ENCODE measurements at regions not wholly inside any gene's neighbourhood (a gene's known extent, or its start where the extent isn't known, plus 50 kb on each side); places are given as distances from the start of the nearest gene placed in this dataset.

DNA sequence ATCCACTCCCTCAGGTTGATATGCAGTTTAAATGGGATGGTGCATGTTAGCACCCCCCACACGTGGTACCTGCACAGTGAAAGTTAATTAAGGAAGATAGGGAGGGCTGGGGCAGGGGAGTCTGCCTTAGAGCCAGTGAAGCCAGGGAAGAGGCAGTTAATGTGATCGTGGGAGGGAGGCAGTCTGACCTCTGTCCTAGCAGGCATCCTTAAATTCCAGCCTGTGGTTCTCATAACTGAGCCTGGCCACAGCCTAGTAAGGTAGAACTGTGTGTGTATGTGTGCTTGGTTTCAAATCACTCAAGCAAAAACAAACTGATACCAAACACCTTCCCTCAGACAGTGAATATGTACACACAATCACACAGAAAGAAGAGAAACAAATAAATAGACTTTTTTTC lies 319.1 kb upstream of the TLE3 start:
- TF ChIP-seq, protein P1, sequence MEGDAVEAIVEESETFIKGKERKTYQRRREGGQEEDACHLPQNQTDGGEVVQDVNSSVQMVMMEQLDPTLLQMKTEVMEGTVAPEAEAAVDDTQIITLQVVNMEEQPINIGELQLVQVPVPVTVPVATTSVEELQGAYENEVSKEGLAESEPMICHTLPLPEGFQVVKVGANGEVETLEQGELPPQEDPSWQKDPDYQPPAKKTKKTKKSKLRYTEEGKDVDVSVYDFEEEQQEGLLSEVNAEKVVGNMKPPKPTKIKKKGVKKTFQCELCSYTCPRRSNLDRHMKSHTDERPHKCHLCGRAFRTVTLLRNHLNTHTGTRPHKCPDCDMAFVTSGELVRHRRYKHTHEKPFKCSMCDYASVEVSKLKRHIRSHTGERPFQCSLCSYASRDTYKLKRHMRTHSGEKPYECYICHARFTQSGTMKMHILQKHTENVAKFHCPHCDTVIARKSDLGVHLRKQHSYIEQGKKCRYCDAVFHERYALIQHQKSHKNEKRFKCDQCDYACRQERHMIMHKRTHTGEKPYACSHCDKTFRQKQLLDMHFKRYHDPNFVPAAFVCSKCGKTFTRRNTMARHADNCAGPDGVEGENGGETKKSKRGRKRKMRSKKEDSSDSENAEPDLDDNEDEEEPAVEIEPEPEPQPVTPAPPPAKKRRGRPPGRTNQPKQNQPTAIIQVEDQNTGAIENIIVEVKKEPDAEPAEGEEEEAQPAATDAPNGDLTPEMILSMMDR (IDR thresholded peaks at IDR 0.05; ENCODE audit: low read depth, low read length), result no peak
- TF ChIP-seq POLR2A (IDR thresholded peaks at IDR 0.05; ENCODE audit: extremely low read depth, insufficient read length) (no peak), MYC (IDR thresholded peaks at IDR 0.05; ENCODE audit: low read depth, low read length) (no peak)
